ENCODE measurements at regions not wholly inside any gene's neighbourhood (a gene's known extent, or its start where the extent isn't known, plus 50 kb on each side); places are given as distances from the start of the nearest gene placed in this dataset.

DNA sequence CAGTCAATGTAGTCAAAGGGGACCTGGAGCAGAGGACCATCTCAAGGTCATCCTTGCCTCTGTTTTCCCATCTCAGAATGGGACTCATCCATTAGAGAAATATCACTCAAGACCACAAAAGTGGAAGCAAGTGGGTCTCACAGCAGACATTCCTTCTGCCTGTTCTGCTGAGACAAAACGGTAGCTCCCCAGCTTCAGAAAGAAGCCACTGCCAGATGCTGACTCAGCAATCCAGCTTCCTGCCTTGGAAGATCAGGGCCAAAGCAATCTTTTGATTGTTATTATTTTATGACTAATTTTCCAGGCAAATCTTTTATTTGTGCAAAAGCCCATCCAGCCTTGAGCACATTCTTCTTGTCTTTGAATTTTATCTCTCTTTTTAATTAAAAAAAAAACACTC lies 86.8 kb downstream of the CCT6B start:
- DNase-seq (ENCODE audit: low read depth in 2 of 2), result no peak

DNA sequence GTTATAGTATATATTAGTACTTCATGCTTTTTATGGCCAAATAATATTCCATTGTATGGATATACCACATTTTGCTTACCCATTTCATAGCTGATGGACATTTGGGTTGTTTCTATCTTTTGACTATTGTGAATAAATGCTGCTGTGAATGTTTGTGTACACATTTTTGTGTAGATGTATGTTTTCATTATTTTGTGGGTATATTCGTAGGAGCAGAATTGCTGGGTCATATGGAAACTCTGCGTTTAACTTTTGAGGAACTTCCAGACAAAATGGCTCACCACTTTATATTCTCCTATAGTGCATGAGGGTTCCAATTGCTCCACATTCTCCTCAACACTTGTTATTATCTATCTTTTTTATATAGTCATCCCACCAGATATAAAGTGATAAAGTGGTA lies 88.6 kb downstream of the CCT6B start:
- no peak for DNase-seq (ENCODE audit: low read depth in 2 of 2)

DNA sequence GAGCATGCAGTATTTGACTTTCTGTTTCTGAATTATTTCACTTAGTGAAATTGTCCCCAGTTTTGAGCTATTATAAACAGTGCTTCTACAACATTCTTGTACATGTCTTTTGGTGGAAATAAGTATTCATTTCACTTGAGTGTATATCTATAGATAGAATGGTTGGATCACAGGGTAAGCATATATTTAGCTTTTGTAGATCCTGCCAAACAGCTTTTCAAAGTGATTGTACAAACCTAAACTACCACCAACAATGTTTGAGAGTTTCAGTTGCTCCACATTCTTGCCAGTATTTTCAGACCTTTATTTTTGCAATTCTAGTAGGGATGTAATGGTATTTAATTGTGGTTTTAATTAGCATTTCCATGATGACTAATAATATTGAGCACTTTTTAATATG lies 91.6 kb downstream of the CCT6B start:
- DNase-seq (ENCODE audit: low read depth in 2 of 2), result no peak

DNA sequence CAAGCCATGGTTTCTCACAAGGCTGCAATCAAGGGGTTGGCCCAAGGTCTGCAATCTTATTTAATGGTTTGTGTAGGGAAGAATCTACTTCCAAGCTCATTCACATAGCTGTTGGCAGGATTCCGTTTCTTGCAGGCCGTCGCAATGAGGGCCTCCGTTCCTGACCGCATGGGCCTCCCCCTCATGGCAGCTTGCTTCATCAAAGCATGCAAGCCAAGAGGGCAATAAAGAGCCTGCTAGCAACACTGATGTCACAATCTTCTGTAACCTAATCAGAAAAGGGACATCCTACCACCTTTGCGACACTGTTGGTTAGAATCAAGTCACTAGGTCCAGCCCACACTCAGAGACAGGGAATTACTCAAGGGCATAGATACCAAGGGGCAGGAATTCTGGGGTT lies 95.5 kb downstream of the CCT6B start:
- DNase-seq (ENCODE audit: low read depth in 2 of 2), result no peak

DNA sequence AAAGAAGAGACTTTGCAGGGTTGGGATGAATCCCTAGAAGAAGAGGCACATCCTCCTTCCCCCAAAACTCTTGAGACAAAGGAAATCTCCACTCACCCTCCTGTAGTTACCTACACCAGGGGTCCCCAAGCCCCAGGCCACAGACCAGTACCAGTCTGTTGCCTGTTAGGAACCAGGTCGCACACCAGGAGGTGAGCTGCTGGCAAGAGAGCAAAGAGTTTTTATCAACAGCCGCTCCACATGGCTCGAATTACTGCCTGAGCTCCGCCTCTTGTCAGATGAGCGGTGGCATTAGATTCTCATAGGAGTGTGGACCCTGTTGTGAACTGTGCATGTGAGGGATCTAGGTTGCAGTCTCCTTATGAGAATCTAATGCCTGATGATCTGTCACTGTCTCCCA lies 98.9 kb downstream of the CCT6B start:
- DNase-seq (ENCODE audit: low read depth in 2 of 2), result no peak

DNA sequence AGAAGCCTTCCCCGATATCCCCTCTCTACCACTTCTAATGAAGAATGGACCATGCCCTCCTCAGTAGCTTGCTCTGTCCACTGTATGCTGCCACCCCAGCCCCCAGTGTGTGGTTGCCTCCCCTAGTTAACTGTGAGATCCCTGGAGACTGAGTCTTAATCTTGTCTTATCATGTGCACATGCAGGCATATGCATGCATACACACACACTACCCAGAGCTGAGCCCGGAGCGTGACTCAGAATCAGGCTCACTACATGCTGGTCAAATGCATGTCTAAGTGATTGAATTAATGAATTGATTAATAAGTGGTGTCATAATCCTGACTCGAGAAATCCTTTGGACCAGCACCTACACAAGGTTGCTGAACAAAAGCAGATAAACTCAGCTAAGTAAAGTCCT lies 99.4 kb downstream of the CCT6B start:
- no peak for DNase-seq (ENCODE audit: low read depth in 2 of 2)

DNA sequence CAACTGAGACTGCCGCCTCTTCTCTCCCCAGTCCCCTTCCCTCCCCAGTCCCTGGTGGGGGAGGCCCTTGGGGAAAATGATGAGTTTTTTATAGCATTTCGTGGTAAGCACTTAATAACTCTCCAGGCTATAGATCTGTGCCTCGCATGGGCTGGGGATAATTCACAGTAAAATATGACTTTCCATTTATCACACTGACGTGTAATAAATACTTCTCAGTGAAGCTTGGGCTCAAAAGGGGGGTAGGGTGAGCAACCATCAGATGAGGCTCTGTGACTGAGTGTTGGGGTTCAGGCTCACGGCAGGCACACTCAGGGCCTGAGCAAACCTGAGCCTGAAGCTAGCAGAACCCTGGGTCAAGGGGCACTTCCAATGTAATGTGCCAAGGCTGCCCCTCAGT lies 101.6 kb downstream of the CCT6B start:
- no peak for DNase-seq (ENCODE audit: low read depth in 2 of 2)

DNA sequence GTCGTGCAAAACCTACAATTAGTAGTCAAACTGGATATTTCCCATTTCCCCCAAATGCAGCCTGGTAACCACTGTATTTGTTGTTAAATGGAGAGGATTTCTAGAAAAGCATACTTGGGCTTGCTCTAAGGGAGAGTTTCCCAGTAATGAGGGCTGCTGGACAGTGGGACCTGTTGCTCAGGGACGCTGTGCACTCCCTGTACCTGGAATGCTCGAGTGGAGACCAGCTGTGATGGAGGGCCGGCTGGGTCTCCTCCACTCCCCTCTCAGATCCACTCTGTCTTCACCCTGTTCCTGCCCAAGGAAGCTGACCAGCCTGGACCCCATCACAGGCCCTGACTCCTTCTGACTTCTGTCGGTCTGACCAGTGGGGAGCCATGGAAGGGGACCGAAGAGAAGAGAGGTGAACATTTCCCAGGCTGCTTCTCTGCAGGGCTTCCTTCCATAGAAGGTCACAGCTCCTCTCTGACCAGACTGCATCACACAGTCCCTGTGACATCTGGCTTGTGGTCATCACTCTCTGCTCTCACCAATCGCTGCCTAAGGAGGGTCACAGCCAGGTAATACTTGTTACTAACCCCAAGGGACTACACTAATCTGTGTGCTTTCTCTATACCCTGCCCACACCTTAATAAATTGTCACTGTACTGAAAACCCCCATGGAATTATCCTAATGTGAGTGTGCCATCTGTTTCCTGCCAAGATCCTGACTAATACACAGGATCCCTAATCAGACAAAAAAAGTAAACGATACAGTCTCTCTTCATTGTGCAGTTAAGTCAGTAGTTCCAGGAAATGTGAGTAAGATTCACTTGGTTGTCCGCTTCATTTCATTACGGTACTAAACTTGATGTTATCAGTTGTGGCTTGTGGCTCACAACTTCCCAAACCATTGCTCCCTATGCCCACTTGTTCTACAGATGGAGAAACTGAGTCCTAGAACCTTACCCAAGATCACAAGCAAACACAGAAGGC lies 102.4 kb downstream of the CCT6B start:
- DNase-seq (ENCODE audit: low read depth in 2 of 2), result no peak

DNA sequence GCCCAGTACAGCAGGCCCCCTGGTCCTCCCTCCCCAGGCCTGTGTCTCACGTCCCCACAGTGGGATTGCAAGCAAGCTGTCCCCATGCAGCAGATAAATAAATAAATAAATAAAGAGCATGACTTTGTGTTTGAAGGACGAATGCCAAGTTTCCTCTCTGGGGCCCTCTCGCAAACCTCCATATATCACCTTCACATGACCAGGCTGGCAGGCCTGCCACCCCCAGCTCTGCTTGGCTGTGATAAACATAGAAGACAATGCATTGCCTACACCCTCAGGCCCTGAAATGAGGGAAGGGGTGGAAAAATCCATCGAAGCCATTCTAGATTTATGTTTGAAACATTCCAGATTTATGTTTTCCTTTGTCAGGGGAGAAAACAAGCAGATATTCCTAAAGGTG lies 107.3 kb downstream of the CCT6B start:
- DNase-seq (ENCODE audit: low read depth in 2 of 2), result no peak

DNA sequence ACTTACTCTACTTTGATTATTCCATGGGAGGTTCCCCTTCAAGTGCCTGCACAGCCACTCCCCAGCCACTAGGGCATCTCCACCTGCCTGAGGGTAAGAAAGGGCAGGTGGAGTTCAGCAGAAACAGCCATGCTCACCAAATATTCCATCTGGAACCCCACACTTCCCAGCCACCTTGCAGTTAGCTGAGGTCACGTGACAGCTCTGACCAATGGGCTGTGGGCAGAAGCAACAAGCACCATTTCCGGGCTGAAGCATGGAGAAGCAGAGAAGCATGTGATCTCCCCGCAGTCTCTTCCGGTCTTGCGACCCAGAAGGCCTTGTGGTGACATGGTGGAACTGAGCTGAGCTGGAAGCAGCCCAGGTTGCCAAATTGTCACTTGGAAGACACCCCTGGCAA lies 108.6 kb downstream of the CCT6B start:
- no peak for DNase-seq (ENCODE audit: low read depth in 2 of 2)

DNA sequence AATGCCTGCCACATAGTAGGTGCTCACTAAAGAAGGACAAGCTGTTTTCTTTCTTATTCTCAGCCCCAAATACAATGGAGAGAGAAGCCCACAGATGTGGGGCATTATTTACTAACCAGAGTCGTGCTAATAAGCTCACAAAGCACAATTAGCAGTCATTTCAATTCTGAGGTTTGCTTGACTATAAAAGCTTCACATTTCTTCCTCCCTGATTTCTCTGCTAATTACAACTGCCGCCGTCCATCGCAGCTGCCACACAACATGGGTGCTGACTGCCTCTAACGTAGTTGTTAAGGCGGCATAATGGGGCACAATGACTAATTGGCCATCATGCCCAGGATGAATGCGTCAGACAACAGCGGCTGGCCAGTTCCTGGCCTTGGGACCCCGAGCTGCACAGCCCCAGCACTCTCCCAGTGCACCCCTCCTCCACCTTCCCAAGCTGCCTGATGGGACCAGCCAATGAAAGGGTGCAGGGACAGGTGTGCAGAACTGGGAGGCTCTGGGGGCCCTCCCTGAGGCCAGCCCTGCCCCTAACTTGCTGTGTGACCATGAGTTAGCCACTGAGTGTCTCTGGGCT lies 109.2 kb downstream of the CCT6B start:
- DNase-seq (ENCODE audit: low read depth in 2 of 2), result no peak

DNA sequence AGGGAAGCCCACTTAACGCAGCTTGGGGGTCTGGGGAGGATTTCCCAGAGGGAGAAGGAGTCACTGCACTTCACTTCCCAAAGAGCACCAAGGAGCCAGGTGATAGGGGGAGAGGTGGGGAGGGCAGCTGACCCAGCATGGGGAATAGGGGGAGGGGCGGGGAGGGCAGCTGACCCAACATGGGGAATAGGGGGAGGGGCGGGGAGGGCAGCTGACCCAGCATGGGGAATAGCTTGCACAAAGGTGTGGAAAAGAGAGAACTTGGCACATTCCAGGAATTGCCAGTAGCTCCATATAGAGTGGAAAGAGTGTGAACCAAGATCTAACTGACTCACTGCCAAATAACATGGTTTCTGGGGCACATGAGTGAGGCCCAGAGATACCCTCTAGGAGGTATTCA lies 110.3 kb downstream of the CCT6B start:
- DNase-seq (ENCODE audit: low read depth in 2 of 2), result no peak

DNA sequence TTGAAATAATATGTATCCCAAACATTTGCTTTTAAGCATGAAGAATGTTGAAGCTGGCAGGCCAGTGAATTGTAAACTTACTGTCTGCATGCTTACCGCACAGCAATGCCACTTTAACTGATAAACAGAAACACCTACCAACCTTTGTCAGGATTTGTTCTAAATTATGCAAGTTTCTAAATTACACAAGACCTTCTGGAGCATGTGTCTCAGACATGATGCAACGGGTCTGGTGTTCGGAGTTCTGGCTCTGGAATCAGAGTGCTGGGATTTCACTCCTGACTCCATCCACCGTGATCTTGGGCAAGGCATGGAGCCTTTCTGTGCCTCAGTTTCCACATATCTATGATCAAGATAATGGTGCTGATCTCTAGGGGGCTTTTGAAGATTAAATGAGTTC lies 111.2 kb downstream of the CCT6B start:
- no peak for DNase-seq (ENCODE audit: low read depth in 2 of 2)

DNA sequence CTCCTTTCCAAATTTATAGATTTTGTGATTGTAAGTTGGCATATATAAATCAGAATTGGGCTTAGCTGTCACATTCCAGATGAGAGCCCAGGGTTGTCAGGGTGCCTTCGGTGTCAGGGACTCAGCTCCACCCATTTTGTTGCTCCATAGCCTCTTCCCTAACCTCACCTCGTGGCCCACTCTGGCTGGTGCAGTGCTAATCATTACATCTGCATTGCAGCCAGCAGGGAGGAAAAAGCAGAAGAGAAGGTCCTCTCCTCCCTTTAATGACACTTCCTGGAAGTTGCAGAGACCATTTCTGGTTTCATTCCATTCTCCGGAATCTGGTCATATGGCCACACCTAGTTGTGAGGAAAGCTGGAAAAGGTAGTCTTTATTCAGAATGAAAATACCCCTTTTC lies 113.3 kb downstream of the CCT6B start:
- no peak for DNase-seq (ENCODE audit: low read depth in 2 of 2)

DNA sequence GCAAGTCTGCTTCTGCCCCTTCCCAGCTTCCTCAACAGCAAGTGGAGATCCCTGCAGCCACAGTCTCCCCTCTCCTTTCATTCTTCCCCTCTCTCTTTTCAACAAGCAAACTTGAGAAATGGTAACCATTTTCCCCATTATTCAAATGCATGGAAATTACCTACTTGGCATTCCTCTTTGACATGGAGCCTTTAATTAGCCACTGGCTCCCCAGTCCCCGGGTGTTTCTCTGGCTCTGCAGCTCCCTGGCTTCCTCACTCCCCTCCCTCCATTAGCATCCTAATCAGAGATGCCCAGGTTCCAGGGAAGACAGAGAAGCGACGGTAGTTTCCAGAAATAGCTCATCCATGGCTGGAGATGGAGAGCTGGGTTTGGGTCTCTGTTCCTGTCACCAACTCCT lies 116.0 kb downstream of the CCT6B start:
- no peak for DNase-seq (ENCODE audit: low read depth in 2 of 2)

DNA sequence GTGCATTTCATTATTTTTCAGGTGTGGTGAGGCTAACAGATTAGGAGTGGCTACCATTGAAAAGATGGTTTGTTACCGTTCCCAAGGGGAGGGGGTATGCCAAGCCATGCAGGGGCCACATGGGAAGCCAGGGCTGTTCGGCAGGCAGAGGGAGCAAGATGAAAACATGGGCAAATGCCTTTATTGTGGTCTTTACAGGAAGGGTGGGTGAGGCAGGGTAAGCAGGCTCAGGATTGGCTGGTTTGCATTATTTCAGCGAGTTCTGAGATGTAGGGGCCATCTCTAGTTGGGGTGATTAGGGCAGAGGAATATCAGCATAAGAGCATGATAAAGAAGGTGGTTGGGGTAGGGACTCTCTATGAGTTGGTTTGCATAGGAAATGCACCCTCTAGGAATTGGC lies 117.6 kb downstream of the CCT6B start:
- no peak for DNase-seq (ENCODE audit: low read depth in 2 of 2)

DNA sequence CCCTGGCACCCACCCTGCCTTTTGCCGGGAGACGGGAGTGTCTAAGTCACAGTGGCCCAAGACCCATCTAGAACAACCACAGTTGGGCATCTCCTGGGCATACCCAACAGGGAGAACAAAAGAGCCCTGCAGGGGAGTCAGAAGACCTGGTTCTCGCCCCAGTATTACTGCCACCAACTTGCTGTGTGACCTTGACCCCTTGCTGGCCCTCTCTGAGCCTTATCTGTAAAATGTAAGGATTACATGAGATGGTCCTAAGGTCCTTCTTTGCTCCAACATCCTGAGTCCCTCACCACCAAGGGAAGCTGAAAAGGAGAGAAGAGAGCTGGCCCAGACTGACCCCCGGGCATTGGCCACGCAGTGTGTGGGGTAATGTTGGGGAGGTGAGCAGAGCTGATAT lies 119.0 kb downstream of the CCT6B start:
- DNase-seq (ENCODE audit: low read depth in 2 of 2), result no peak

DNA sequence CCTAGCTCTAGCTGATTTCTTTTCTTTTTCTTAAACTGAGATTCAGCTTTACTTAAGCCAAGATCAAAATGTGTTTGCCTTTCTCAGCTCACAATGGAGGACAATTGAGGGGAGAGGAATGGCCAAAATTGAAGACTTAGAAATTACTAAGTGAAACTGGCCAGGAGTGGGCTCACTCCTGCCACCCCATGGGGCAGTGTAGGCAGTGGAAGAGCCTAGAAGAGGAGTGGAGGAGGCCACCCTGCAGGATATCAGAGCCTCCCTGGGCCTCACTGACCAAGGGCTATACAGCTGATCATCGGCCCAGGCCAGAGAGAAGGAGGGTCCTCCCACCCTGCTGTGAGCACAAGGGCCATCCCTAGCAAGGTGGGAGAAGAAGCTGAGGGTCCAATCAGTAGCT lies 119.8 kb downstream of the CCT6B start:
- DNase-seq (ENCODE audit: low read depth in 2 of 2), result no peak

DNA sequence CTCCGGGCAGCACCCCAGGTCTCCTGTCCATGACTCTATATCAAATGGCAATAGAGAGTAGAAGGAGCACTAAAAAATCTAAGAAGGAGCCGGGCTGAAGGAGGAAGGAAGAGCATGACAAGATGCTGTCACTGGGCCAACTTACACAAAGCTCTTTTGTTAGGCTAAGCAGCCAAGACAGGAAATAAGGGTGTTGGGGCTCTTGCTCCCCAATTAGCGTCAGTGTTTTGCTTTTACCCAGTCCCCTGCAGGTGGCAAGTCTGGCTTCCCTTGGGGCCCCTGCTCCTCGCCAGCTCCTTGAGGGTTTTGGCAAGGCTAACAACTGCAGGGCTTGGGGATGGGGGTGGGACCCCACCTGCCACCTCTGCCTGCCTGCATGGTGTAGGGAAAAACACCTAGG lies 120.5 kb downstream of the CCT6B start:
- DNase-seq (ENCODE audit: low read depth in 2 of 2), result no peak

DNA sequence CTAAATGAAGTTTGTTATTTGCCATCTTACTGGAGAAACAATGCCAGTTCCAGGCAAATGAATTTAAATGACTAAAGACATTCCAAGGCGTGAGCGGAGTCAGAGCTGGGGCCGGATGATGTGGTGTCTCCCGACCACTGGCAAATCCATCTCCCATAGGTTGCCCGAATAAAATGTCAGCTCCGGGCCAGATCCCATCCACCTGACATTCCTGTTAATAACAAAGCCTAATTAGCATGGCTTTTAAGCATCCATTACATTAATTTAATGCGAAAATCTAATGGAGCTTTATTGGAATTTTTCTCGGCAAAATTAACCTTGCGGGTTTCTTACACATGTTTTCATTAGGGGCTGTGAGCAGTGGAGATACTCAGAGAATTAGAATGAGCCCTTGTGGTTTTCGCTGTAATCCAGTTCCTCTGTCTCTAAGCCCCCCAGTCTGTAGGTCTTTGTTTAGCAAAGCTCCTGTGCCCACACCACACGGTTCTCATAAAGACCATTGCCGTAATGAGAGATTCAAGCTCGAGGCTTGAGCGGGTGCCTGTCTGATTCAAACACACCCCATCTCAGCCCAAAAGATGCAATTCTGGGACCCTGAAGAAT lies 123.3 kb downstream of the CCT6B start:
- DNase-seq (ENCODE audit: low read depth in 2 of 2), result no peak

DNA sequence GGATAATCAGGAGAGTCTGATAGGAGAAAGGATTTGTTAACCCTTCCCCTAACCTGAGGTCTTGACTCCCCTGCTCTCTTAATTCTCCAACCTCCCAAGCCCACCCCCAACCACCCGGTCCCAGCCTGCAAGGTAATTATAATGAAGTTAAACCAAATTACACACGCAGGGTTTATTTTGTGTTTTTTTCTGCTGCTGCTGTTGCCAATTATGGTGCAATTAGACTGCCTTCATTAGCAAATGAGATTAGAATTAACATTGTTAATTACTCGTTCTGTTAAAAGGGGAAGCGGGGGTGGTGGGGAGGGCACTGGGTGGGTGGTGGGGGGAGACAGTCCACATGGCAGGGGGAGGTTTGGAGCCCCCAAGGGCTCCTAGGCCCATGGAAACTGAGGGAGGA lies 128.9 kb downstream of the CCT6B start:
- no peak for DNase-seq (ENCODE audit: low read depth in 2 of 2)

DNA sequence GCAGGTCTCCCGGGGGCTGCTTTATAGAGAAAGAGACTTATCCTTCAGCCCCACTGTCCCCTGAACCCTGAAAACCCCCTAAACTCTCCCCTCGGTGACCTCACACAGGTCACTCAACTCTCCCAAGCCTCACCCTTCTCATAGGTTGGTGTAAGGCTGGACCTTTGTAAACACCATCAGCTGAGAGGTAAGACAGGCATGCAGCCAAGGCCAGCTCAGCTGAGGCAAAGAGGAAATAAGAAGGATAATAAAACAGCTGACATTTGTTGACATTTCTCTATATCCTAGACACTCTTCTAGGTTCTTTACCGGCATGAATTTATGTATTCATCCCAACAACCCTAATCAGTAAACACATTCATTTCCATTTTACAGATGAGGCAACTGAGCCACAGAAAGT lies 134.3 kb downstream of the CCT6B start:
- DNase-seq (ENCODE audit: low read depth in 2 of 2), result no peak

DNA sequence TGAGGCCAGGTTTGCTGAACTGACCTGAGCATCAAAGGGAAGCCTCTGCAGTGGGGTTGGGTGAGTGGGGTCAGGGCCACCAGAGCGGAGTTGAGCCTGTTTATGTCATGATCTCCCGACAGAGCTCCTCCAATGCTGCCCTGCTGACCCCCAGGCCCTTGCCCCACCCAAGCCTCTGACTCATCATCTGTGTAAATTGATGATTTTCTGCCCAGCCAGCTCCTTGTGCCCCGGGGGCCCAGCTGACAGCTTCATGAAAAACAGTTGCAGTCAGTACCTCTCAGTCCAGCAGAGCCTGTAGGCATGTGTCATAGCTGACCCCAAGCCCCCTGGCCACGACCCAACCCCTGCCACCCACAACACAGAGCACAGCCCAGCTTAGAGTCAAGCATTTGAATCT lies 134.9 kb downstream of the CCT6B start:
- DNase-seq (ENCODE audit: low read depth in 2 of 2), result no peak

All from stimulated activated CD4-positive, alpha-beta T cell treated with anti-CD3 and anti-CD28 coated beads, Interleukin-12 subunit alpha, Interleukin-12 subunit beta, amount 100 ng/mL, for 24 hours (primary cell).